ENCODE measurements at regions not wholly inside any gene's neighbourhood (a gene's known extent, or its start where the extent isn't known, plus 50 kb on each side); places are given as distances from the start of the nearest gene placed in this dataset.

GRCh38 chr16:51255349-51255972, 104.4 kb upstream of the SALL1 start:
- TF ChIP-seq PATZ1 (CRISPR knock-in tag; IDR thresholded peaks at IDR 0.05; ENCODE audit: borderline replicate concordance) (no peak), TSHZ2 (CRISPR knock-in tag; IDR thresholded peaks at IDR 0.05) (no peak), RARB (CRISPR knock-in tag; IDR thresholded peaks at IDR 0.05) (no peak), CSRNP3 (CRISPR knock-in tag; IDR thresholded peaks at IDR 0.05) (no peak), ARNTL (CRISPR knock-in tag; IDR thresholded peaks at IDR 0.05; ENCODE audit: borderline replicate concordance, low read depth) (no peak), SNAI2 (CRISPR knock-in tag; IDR thresholded peaks at IDR 0.05) (no peak), ZNF565 (CRISPR knock-in tag; conservative IDR thresholded peaks at IDR 0.05; ENCODE audit: low read depth) (no peak), ZFP30 (CRISPR knock-in tag; IDR thresholded peaks at IDR 0.05) (no peak)
